Stimulated activated CD4-positive, alpha-beta T cell treated with anti-CD3 and anti-CD28 coated beads, TNF-alpha, amount 100 ng/mL, for 4 hours (primary cell): ENCODE measurements at regions not wholly inside any gene's neighbourhood (a gene's known extent, or its start where the extent isn't known, plus 50 kb on each side); places are given as distances from the start of the nearest gene placed in this dataset.

Experiments used
- DNase-seq, 3 experiments: peaks; one replicate each; pipeline ENCODE4 v3.0.0-alpha.2; 2020; ENCODE audit warnings: low read depth in 3 of 3

- no peak for DNase-seq
Observed at GRCh38 chr1:39085174-39085573, 59.0 kb downstream of the NDUFS5 start.

- no peak for DNase-seq
Observed at GRCh38 chr1:39086386-39086785, 60.2 kb downstream of the NDUFS5 start.

- no peak for DNase-seq
Observed at GRCh38 chr1:39086865-39087409, 60.8 kb downstream of the NDUFS5 start.

GRCh38 chr1:39087435-39087834 is 61.3 kb downstream of the NDUFS5 start:
- DNase-seq, result no peak

- DNase-seq, result no peak
Observed at GRCh38 chr1:39088658-39089057, 62.5 kb downstream of the NDUFS5 start.

- no peak for DNase-seq
Observed at GRCh38 chr1:39089931-39090521, 63.9 kb downstream of the NDUFS5 start.

GRCh38 chr1:39090757-39091380 is 64.7 kb downstream of the NDUFS5 start:
- DNase-seq, result no peak

GRCh38 chr1:39091845-39092645 is 65.9 kb downstream of the NDUFS5 start:
- DNase-seq, result peak in 1 of 3 experiments; percentile 45

- no peak for DNase-seq
Observed at GRCh38 chr1:39094685-39095084, 68.5 kb downstream of the NDUFS5 start.

- DNase-seq, result peak in 2 of 3 experiments; percentile 38 to 49
Observed at GRCh38 chr1:39098546-39099250, 72.5 kb downstream of the NDUFS5 start.

GRCh38 chr1:39102537-39103327 is 76.6 kb downstream of the NDUFS5 start:
- no peak for DNase-seq

- DNase-seq, result no peak
Observed at GRCh38 chr1:39103328-39104157, 77.4 kb downstream of the NDUFS5 start.

GRCh38 chr1:39104158-39105060 is 78.3 kb downstream of the NDUFS5 start:
- DNase-seq, result no peak

GRCh38 chr1:39105061-39105840 is 79.1 kb downstream of the NDUFS5 start:
- peak; percentile 45 to 50 (median 46) for DNase-seq

- DNase-seq, result peak in 1 of 3 experiments; percentile 25
Observed at GRCh38 chr1:39105841-39106765, 80.0 kb downstream of the NDUFS5 start.

GRCh38 chr1:39106801-39107327 is 80.7 kb downstream of the NDUFS5 start:
- no peak for DNase-seq
